ENCODE measurements at regions not wholly inside any gene's neighbourhood (a gene's known extent, or its start where the extent isn't known, plus 50 kb on each side); places are given as distances from the start of the nearest gene placed in this dataset.
"Not testable (repeated sequence)": the region's sequence is repeated elsewhere in the genome, so short reads cannot be mapped to it uniquely, and the experiment has no call there.

DNA sequence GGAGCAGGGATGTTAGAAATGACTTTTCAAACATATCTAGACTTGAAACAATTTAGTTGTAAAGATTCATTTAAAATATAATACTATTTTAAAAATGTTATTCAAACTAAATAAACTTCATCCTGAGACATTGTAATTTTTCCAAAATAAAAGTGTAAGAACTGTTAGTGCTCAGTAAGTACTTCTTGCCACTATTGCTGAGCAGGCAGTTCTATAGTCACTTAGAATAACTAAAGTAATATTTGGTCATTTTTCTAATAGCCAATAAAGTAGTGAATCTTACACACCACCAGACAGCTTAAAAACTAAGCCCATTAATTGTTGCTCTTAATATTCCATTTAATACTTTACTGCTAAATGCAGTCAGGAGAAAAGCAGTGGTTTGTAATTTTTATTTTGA is 1120.0 kb upstream of the CDH10 start:
- H3K4me3 ChIP-seq (ENCODE audit: low read depth, low read length), result no peak overlapping the region
- DNase-seq (ENCODE audit: low read depth), result no peak

- no peak for DNase-seq (ENCODE audit: low read depth)
- no peak overlapping the region for H3K4me3 ChIP-seq (ENCODE audit: low read depth, low read length)
These were observed 1119.0 kb upstream of the CDH10 start for GRCh38 chr5:25763781-25764180.

- no peak for DNase-seq (ENCODE audit: low read depth)
These were observed 1110.1 kb upstream of the CDH10 start for GRCh38 chr5:25754895-25755294.

GRCh38 chr5:25744908-25745307 is 1100.1 kb upstream of the CDH10 start:
- DNase-seq (ENCODE audit: low read depth), result no peak
- H3K4me3 ChIP-seq (ENCODE audit: low read depth, low read length), result no peak overlapping the region

More at GRCh38 chr5:25754895-25755294, 1110.1 kb upstream of the CDH10 start:
- H3K4me3 ChIP-seq (ENCODE audit: low read depth, low read length), result no peak overlapping the region

DNA sequence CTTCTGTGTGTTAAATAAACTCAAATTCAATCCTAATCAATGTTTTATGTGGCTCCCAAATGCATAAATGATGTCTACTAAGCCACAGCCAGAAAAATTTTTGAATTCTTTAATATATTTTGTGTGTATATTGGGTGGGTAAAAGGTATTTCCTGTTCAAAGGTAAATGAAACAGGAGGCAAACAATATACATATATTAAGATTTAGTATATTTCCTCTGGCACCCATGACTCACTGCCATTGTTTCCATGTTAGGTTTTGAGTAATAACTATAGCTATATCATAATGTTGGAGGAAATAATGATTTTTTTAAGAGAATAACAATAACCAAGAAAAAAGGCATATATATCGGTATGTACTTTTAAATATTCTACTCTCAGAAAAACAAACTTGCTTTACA is 1071.9 kb upstream of the CDH10 start:
- DNase-seq (ENCODE audit: low read depth), result no peak
- H3K4me3 ChIP-seq (ENCODE audit: low read depth, low read length), result no peak overlapping the region

DNA sequence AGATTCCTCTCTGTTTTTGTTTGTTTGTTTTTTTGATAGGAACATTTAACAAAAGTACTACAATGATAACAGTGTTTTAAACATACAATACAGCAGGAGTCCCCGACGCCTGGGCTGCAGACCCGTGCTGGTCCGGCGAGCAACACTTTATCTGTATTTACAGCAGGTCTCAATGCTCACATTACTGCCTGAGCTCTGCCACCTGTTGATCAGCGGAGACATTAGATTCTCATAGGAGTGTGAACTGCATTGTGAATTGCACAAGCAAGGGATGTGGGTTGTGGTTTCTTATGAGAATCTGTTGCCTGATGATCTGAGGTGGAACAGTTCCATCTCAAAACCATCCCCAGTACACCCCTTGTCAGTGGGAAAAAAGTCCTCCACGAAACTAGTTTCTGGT is 1068.5 kb upstream of the CDH10 start:
- H3K4me3 ChIP-seq (ENCODE audit: low read depth, low read length), result no peak overlapping the region
- no peak for DNase-seq (ENCODE audit: low read depth)

DNA sequence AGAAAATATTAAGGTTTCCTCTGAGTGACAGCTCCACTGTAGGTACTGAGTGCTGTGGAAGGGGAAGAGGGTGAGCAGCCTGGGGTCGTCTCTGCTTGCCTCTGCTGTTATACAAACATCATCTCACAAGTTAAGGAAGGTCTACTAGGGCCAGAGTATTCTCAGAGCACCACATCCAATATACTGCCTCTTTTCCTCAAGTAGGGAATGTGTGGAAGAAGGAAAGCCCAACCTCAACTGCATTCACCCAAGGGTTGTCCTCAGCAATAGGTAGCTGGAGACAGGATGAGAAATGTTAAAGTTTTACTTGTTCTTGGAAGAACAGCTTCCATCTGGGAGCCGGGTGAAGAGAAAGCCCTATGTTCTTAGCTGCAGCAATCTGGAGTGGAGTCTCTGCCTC is 1062.3 kb upstream of the CDH10 start:
- no peak overlapping the region for H3K4me3 ChIP-seq (ENCODE audit: low read depth, low read length)
- no peak for DNase-seq (ENCODE audit: low read depth)

DNA sequence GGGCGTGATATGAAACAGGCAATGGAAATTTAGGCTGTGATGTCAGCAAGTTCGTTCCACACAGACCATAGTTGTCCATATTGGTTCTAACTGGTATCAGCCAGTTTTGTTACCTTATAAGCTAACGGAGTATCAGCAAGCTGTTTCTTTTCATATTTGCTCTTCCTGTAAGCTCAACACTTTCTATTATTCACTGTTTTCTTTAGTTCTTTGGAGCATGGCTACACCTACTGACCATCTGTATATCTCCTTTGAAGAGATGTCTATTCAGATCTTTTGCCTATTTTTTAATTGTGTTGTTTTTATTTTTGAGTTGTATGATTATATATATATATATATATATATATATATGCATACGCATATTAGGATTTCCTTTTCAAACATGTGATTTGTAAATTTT is 1057.2 kb upstream of the CDH10 start:
- no peak for DNase-seq (ENCODE audit: low read depth)
- H3K4me3 ChIP-seq (ENCODE audit: low read depth, low read length), result no peak overlapping the region

- DNase-seq (ENCODE audit: low read depth), result no peak
- no peak overlapping the region for H3K4me3 ChIP-seq (ENCODE audit: low read depth, low read length)
These were observed 1050.0 kb upstream of the CDH10 start for GRCh38 chr5:25694801-25695200.

- DNase-seq (ENCODE audit: low read depth), result no peak
- H3K4me3 ChIP-seq (ENCODE audit: low read depth, low read length), result no peak overlapping the region
These were observed 1043.4 kb upstream of the CDH10 start for GRCh38 chr5:25688156-25688555.

DNA sequence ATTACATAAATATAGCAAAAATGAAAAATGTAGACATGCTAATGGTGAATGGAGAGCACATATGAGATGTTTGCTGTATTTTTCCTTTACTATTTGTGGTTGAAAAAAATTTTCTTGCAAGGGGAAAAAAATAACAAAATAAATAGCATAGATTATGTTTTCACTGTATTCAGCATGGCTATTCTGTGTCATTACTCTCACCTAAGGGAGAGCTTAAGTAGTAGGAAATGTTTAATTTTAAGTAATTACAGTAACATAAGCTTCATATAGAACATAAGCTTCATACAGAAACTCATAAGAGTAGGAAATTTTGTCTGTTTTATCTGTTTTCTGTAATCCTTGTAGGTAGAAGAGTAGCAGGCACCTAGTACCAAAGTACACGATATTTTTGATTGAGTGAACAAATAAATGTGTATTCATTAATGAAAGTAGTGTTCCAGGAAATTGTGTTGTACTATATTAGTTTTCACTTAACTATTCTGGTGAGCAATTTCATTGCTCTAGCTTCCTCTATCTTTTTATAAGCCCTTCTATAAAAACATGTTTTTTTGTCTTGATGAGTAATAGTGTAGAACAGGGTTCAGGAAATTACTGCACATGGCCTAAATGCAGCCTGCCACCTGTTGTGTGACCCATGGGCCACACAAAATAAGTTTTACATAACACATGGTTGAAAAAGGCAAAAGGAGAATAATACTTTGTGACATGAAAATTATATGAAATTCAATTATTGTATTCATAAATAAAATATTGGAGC is 1025.0 kb upstream of the CDH10 start:
- no peak overlapping the region for H3K4me3 ChIP-seq (ENCODE audit: low read depth, low read length)
- no peak for DNase-seq (ENCODE audit: low read depth)

DNA sequence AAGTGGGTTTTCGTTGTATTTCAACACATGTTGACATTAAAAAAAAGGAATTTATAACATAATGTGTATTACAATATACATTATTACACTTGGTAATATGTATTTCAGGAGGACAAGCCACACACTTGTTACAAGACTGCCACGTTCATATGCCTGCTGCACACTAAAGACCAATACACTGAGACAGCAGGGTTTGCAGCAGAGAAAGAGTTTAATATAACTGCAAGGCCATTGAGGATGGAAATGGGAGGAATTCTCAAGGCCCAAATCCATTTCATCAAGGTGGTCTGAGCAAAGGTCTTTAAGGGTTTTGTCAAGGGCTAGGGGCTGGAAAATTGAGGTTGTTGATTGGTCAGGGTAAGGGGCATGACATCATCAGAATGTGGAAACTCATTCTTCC is 1017.8 kb upstream of the CDH10 start:
- DNase-seq (ENCODE audit: low read depth), result no peak
- no peak overlapping the region for H3K4me3 ChIP-seq (ENCODE audit: low read depth, low read length)

DNA sequence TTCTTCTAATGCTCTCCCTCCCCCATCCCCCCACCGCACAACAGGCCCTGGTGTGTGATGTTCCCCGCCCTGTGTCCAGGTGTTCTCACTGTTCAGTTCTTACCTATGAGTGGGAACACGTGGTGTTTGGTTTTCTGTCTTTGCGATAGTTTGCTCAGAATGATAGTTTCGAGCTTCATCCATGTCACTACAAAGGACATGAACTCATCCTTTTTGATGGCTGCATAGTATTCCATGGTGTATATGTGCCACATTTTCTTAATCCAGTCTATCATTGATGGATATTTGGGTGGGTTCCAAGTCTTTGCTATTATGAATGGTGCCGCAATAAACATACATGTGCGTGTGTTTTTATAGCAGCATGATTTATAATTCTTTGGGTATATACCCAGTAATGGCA is 1005.5 kb upstream of the CDH10 start:
- DNase-seq (ENCODE audit: low read depth); H3K4me3 ChIP-seq (ENCODE audit: low read depth, low read length): not testable (repeated sequence)

- H3K4me3 ChIP-seq (ENCODE audit: low read depth, low read length), result no peak overlapping the region
- DNase-seq (ENCODE audit: low read depth), result no peak
These were observed 1005.0 kb upstream of the CDH10 start for GRCh38 chr5:25649628-25650265.

DNA sequence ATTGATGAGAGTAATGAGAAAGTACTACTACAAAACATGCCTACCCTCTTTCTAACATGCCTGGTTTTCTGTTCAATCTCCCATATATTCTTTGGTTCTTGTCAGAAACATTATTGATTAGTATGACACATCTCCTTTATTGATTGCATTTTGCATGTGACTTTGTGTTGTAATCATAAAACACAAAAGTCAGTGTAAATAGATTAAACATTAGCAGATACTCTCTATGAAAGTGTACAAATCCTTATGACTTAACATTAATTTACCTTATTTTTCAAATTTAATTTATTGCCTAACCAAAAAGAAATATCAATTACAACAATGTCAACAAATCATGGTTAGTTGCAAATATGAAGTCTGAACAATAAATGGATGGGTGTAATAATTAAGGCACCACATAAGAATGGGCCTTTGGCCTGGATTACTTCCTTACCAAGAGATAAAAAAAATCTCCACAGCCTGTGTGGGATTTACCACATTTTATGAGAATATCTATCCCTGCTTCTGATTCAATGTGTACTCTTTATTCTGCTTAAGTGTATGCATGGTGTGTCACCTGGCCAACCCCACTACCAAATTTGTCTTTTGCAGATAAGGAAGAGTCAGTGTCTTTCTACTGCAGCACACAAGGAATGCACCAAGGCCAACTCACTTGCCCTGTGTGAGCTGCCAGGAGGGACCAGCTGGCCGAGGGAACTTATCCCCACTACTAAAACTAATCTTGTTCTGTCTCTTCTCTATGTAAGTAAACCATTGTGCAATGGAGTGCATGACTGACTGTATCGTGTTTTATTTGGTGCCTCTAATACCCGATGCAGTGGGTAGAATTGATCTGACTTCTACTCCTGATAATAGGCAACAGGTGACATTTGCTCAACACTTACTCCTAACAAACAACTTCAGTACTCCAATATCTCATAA is 1001.9 kb upstream of the CDH10 start:
- no peak overlapping the region for H3K4me3 ChIP-seq (ENCODE audit: low read depth, low read length)
- no peak for DNase-seq (ENCODE audit: low read depth)

- DNase-seq (ENCODE audit: low read depth), result no peak
These were observed 996.3 kb upstream of the CDH10 start for GRCh38 chr5:25641124-25641523.

GRCh38 chr5:25619273-25619672 is 974.5 kb upstream of the CDH10 start:
- no peak overlapping the region for H3K4me3 ChIP-seq (ENCODE audit: low read depth, low read length)
- no peak for DNase-seq (ENCODE audit: low read depth)

More at GRCh38 chr5:25641124-25641523, 996.3 kb upstream of the CDH10 start:
- H3K4me3 ChIP-seq (ENCODE audit: low read depth, low read length), result no peak overlapping the region

GRCh38 chr5:25618821-25619220 is 974.0 kb upstream of the CDH10 start:
- DNase-seq (ENCODE audit: low read depth), result no peak
- no peak overlapping the region for H3K4me3 ChIP-seq (ENCODE audit: low read depth, low read length)

DNA sequence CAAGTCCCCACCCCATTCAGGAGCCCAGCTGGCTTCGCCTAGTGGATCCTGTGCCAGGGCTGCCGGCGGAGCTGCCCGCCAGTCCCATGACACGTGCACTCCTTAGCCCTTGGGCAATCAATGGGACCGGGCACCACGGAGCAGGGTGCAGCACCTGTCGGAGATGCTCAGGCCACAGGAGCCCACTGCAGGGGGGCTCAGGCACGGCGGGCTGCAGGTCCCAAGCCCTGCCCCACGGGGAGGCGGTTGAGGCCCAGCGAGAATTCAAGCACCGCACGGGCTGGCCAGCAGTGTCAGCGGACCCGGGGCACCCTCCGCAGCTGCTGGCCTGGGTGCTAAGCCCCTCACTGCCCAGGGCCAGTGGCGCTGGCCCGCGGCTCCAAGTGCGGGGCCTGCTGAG is 969.7 kb upstream of the CDH10 start:
- no peak overlapping the region for H3K4me3 ChIP-seq (ENCODE audit: low read depth, low read length)
- no peak for DNase-seq (ENCODE audit: low read depth)

DNA sequence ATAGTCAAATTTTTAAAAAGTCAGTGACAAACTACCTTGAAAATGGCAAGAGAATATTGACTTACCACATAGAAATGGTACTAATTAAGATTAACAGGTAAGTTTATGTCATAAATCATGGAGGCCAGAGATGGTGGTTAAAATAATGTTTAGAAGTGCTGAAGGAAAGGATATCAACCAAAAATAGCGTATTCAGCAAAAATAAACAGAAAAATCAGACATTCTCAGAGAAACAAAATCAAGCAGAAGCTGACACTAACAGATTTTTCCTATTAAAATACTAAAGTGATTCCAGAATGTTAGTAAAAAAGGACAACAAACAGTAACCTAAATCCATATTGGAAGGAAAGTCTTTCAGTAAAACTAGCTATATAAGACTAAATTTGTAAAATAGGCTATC is 959.9 kb upstream of the CDH10 start:
- H3K4me3 ChIP-seq (ENCODE audit: low read depth, low read length), result no peak overlapping the region
- DNase-seq (ENCODE audit: low read depth), result no peak
